Activated CD4-positive, alpha-beta T cell treated with anti-CD3 and anti-CD28 coated beads, Interleukin-2, amount 10 ng/mL, durations not matched to agents 7 days and 5 days (primary cell): ENCODE measurements at regions not wholly inside any gene's neighbourhood (a gene's known extent, or its start where the extent isn't known, plus 50 kb on each side); places are given as distances from the start of the nearest gene placed in this dataset.
A peak's percentile ranks its signal among the peaks of the same experiment; 100 is the strongest.

Source experiments
- CTCF ChIA-PET: fragments of 350-600 bp; sonication (Branson Sonifier 250); formaldehyde crosslinking; loops from one replicate; lab custom pipeline; 2021; ENCODE audit warnings: antibody characterized with exemption; lab: Charles Lee
- POLR2A ChIA-PET: fragments of 350-600 bp; sonication (Branson Sonifier 250); formaldehyde crosslinking; loops from one replicate; lab custom pipeline; 2021; ENCODE audit warnings: antibody characterized with exemption; lab: Charles Lee
- DNase-seq: peaks from one replicate; pipeline ENCODE4 v3.0.0-alpha.2; 2020
- H3K27ac Mint-ChIP-seq: one replicate; pipeline ENCODE4 v1.8.0; 2021; ENCODE audit warnings: mild to moderate bottlenecking, moderate library complexity, mixed read lengths
- H3K27me3 Mint-ChIP-seq: one replicate; pipeline ENCODE4 v1.8.0; 2021; ENCODE audit warnings: mixed read lengths
- H3K36me3 Mint-ChIP-seq: one replicate; pipeline ENCODE4 v1.8.0; 2021; ENCODE audit warnings: low read depth, mixed read lengths
- H3K4me1 Mint-ChIP-seq: one replicate; pipeline ENCODE4 v1.8.0; 2021; ENCODE audit warnings: mixed read lengths
- H3K4me3 Mint-ChIP-seq: one replicate; pipeline ENCODE4 v1.8.0; 2021; ENCODE audit warnings: mild to moderate bottlenecking, moderate library complexity, mixed read lengths
- H3K9me3 Mint-ChIP-seq: one replicate; pipeline ENCODE4 v1.8.0; 2021; ENCODE audit warnings: mixed read lengths

GRCh38 chr3:19025441-19025840 is 122.9 kb upstream of the KCNH8 start:
- ChIA-PET CTCF (no interaction called here), POLR2A (no interaction called here)
- Mint-ChIP-seq H3K27me3 (no peaks in the 10 kb centered on the region), H3K27ac (no peak overlapping the region), H3K4me3 (no peak overlapping the region), H3K4me1 (peaks cover 2% of the 10 kb centered on the region), H3K9me3 (no peaks in the 10 kb centered on the region), H3K36me3 (no peaks in the 10 kb centered on the region)
- DNase-seq, result no peak

- CTCF ChIA-PET, result no interaction called here
- Mint-ChIP-seq H3K36me3 (no peaks in the 10 kb centered on the region), H3K4me3 (no peak overlapping the region)
Measured at GRCh38 chr3:19022546-19022945, 125.8 kb upstream of the KCNH8 start.

DNA sequence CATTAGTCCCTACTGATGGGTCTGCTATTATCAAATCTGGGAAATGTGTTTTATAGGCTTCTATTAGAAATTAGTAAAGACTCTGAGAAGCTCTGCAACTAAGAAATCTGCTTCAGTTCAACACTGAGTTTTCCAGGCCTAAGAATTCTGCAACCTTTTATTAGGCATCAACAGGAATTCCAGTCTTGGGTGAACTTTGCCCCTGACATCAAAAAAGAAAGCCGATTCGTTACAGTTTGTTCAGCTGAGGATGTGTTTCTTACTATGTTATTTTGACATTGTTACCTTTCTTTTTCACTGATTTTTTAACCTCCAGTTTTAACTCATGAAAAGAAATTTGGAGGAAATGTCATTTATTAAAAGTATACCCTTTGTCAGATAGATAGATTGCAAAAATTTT is 131.5 kb upstream of the KCNH8 start:
- Mint-ChIP-seq H3K4me1 (no peaks in the 10 kb centered on the region), H3K27ac (no peak overlapping the region), H3K36me3 (no peaks in the 10 kb centered on the region), H3K9me3 (no peaks in the 10 kb centered on the region), H3K27me3 (no peaks in the 10 kb centered on the region), H3K4me3 (no peak overlapping the region)
- DNase-seq, result no peak
- ChIA-PET CTCF (no interaction called here), POLR2A (no interaction called here)

More at GRCh38 chr3:19022546-19022945, 125.8 kb upstream of the KCNH8 start:
- POLR2A ChIA-PET, result no interaction called here
- H3K27ac Mint-ChIP-seq, result no peak overlapping the region
- no peaks in the 10 kb centered on the region for H3K4me1 Mint-ChIP-seq
- no peaks in the 10 kb centered on the region for H3K9me3 Mint-ChIP-seq
- no peak for DNase-seq
- no peaks in the 10 kb centered on the region for H3K27me3 Mint-ChIP-seq

GRCh38 chr3:19013879-19014278 is 134.4 kb upstream of the KCNH8 start:
- Mint-ChIP-seq H3K4me3 (no peak overlapping the region), H3K27me3 (no peaks in the 10 kb centered on the region), H3K27ac (no peak overlapping the region), H3K4me1 (no peaks in the 10 kb centered on the region), H3K9me3 (no peaks in the 10 kb centered on the region), H3K36me3 (no peaks in the 10 kb centered on the region)
- ChIA-PET CTCF (no interaction called here), POLR2A (no interaction called here)
- no peak for DNase-seq

- no peaks in the 10 kb centered on the region for H3K27me3 Mint-ChIP-seq
- no peaks in the 10 kb centered on the region for H3K36me3 Mint-ChIP-seq
- H3K9me3 Mint-ChIP-seq, result no peaks in the 10 kb centered on the region
- ChIA-PET POLR2A (no interaction called here), CTCF (no interaction called here)
- H3K4me3 Mint-ChIP-seq, result no peak overlapping the region
- no peak for DNase-seq
- H3K4me1 Mint-ChIP-seq, result no peaks in the 10 kb centered on the region
- H3K27ac Mint-ChIP-seq, result no peak overlapping the region
Measured at GRCh38 chr3:19012846-19013245, 135.5 kb upstream of the KCNH8 start.

- Mint-ChIP-seq H3K27me3 (no peaks in the 10 kb centered on the region), H3K36me3 (no peaks in the 10 kb centered on the region), H3K4me1 (no peaks in the 10 kb centered on the region), H3K9me3 (no peaks in the 10 kb centered on the region), H3K4me3 (no peak overlapping the region), H3K27ac (no peak overlapping the region)
- DNase-seq, result no peak
- ChIA-PET POLR2A (no interaction called here), CTCF (no interaction called here)
Measured at GRCh38 chr3:19002606-19003005, 145.7 kb upstream of the KCNH8 start.

DNA sequence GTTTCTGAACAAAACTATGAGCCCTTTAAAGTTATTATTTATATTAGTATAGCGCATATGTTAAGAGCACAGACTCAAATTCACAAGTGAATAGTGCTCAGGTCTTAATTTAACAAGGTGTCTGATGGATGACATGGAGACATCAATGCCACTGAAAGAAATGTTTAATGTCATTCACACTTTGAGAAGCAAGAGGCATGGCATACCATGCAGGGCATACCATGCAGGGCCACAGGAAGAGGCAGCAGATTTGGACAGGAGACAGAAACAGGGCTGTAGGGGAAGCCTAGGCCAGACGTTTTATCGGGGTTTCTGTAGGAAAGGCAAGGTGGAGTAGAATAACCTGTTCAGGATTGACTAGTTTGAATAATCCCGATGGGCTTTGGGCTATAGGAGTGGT is 150.2 kb upstream of the KCNH8 start:
- Mint-ChIP-seq H3K4me1 (no peaks in the 10 kb centered on the region), H3K9me3 (peaks cover 2% of the 10 kb centered on the region), H3K27ac (no peak overlapping the region), H3K4me3 (no peak overlapping the region), H3K27me3 (no peaks in the 10 kb centered on the region), H3K36me3 (no peaks in the 10 kb centered on the region)
- CTCF ChIA-PET, result interaction anchor here (1.4 kb wide), 1 partner anchor 10 kb away, joined by 3 read pairs; no protein-coding TSS in a partner anchor
- no peak for DNase-seq
- POLR2A ChIA-PET, result no interaction called here

- H3K27ac Mint-ChIP-seq, result no peak overlapping the region
- DNase-seq, result no peak
Measured at GRCh38 chr3:18992709-18993108, 155.6 kb upstream of the KCNH8 start.

GRCh38 chr3:18989237-18989795 is 159.0 kb upstream of the KCNH8 start:
- Mint-ChIP-seq H3K9me3 (peaks cover 2% of the 10 kb centered on the region), H3K27ac (peak overlapping the region; percentile 80), H3K36me3 (no peaks in the 10 kb centered on the region), H3K4me3 (peak overlapping the region; percentile 70), H3K4me1 (peaks cover 36% of the 10 kb centered on the region), H3K27me3 (peaks cover 7% of the 10 kb centered on the region)
- ChIA-PET POLR2A (interaction anchor here (0.6 kb wide), 1 partner anchor 319 kb away, joined by 3 read pairs; no protein-coding TSS in a partner anchor), CTCF (interaction anchor here (0.6 to 1.9 kb wide), 6 partner anchors 8 to 189 kb away, joined by 3 to 10 read pairs (median 3); no protein-coding TSS in a partner anchor)
- peak; percentile 24 for DNase-seq

More at GRCh38 chr3:18992709-18993108, 155.6 kb upstream of the KCNH8 start:
- H3K9me3 Mint-ChIP-seq, result peaks cover 2% of the 10 kb centered on the region
- ChIA-PET CTCF (no interaction called here), POLR2A (no interaction called here)
- peaks cover 7% of the 10 kb centered on the region for H3K27me3 Mint-ChIP-seq
- H3K36me3 Mint-ChIP-seq, result no peaks in the 10 kb centered on the region
- H3K4me3 Mint-ChIP-seq, result no peak overlapping the region
- peaks cover 28% of the 10 kb centered on the region for H3K4me1 Mint-ChIP-seq

DNA sequence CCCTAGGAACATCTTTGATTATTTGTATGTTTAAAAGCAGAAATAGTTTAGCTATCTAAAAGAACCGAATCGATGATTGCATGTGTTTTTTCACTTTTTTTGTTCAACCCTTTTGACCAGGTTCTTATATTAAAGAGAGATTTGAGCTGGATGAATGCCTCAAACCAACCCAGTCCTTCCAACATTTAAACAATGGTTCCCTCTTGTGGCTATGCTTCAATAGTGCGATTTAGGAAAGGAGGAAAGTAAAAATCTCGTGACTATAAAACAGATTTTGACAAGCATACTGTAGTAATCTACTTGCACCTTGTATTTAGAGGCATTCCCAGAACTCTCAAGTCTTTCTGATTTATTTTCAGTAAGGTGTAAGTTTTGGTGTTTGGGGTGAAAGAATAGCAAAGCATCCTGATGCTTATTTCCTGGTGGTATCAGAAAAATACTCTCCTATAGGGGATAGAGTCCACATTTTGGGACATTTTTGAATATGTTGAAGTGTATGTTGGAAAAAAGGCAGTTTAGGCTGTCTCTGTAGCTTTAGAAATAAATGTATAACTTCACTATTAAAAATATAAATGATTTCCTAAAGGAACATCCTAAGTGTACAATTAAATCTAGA is 159.6 kb upstream of the KCNH8 start:
- Mint-ChIP-seq H3K4me1 (peaks cover 36% of the 10 kb centered on the region), H3K9me3 (peaks cover 2% of the 10 kb centered on the region), H3K27me3 (peaks cover 7% of the 10 kb centered on the region), H3K4me3 (peak overlapping the region; percentile 70), H3K36me3 (no peaks in the 10 kb centered on the region), H3K27ac (peak overlapping the region; percentile 80)
- POLR2A ChIA-PET, result interaction anchor here (0.6 kb wide), 1 partner anchor 319 kb away, joined by 3 read pairs; no protein-coding TSS in a partner anchor
- DNase-seq, result peak; percentile 46
- CTCF ChIA-PET, result interaction anchor here (0.6 to 1.9 kb wide), 8 partner anchors 8 to 626 kb away, joined by 3 to 10 read pairs (median 3); no protein-coding TSS in a partner anchor

- POLR2A ChIA-PET, result no interaction called here
- Mint-ChIP-seq H3K4me1 (peaks cover 36% of the 10 kb centered on the region), H3K27ac (no peak overlapping the region), H3K9me3 (no peaks in the 10 kb centered on the region), H3K27me3 (peaks cover 7% of the 10 kb centered on the region), H3K4me3 (peak overlapping the region; percentile 57), H3K36me3 (no peaks in the 10 kb centered on the region)
- no peak for DNase-seq
- CTCF ChIA-PET, result interaction anchor here (1.0 to 1.9 kb wide), 6 partner anchors 9 to 626 kb away, joined by 3 to 10 read pairs (median 4); no protein-coding TSS in a partner anchor
Measured at GRCh38 chr3:18987862-18988447, 160.4 kb upstream of the KCNH8 start.

- CTCF ChIA-PET, result no interaction called here
- Mint-ChIP-seq H3K27me3 (peaks cover 7% of the 10 kb centered on the region), H3K36me3 (no peaks in the 10 kb centered on the region), H3K27ac (no peak overlapping the region), H3K4me3 (no peak overlapping the region), H3K9me3 (no peaks in the 10 kb centered on the region), H3K4me1 (peaks cover 36% of the 10 kb centered on the region)
- no peak for DNase-seq
- POLR2A ChIA-PET, result no interaction called here
Measured at GRCh38 chr3:18987070-18987469, 161.2 kb upstream of the KCNH8 start.

GRCh38 chr3:18982920-18983319 is 165.4 kb upstream of the KCNH8 start:
- H3K27me3 Mint-ChIP-seq, result no peaks in the 10 kb centered on the region
- no peaks in the 10 kb centered on the region for H3K36me3 Mint-ChIP-seq
- ChIA-PET POLR2A (no interaction called here), CTCF (no interaction called here)
- no peak overlapping the region for H3K4me3 Mint-ChIP-seq
- no peak overlapping the region for H3K27ac Mint-ChIP-seq
- H3K9me3 Mint-ChIP-seq, result no peaks in the 10 kb centered on the region
- peaks cover 10% of the 10 kb centered on the region for H3K4me1 Mint-ChIP-seq
- no peak for DNase-seq
